HepG2 (cell line): ENCODE measurements at regions not wholly inside any gene's neighbourhood (a gene's known extent, or its start where the extent isn't known, plus 50 kb on each side); places are given as distances from the start of the nearest gene placed in this dataset.

ENCODE experiments used
- ATAC-seq: fragments of 200-7000 bp; cut with Tn5 transposase; 3 replicates; pipeline ENCODE4 v1.9.1; 2020; ENCODE audit warnings: mild to moderate bottlenecking, moderate library complexity
- BruUV-seq: library from RNA; stranded (reverse); fragments of 400-500 nt; replicated peaks from 2 replicates; lab custom pipeline; 2021; lab: Mats Ljungman, UMichigan
- CTCF ChIA-PET: fragments of 300-600 bp; formaldehyde crosslinking; extraction: SDS; loops from one replicate; lab custom pipeline; 2021; ENCODE audit warnings: low total read pairs, inconsistent platforms, low intra/inter-chr PET ratio; lab: Yijun Ruan, JAX
- POLR2A ChIA-PET: fragments of 350-600 bp; sonication (Branson Sonifier 250); formaldehyde crosslinking; loops from one replicate; lab custom pipeline; 2020; ENCODE audit warnings: antibody characterized with exemption, inconsistent platforms; lab: Yijun Ruan, JAX
- DNase-seq: peaks from one replicate; pipeline ENCODE4 v3.0.0-alpha.2; 2015; ENCODE audit warnings: low spot score
- FAIRE-seq: peaks from 3 replicates; lab custom pipeline; 2011; peaks lifted over from hg19 to GRCh38; lab: Jason Lieb, UNC
- H2AFZ ChIP-seq: one replicate; pipeline ENCODE4 v1.6.1; 2011; ENCODE audit warnings: low read length, inconsistent platforms
- H3K27ac ChIP-seq: fragments of 300-600 bp; 3 replicates; pipeline ENCODE4 v1.8.0; 2011; ENCODE audit warnings: mixed run types, mild to moderate bottlenecking, mixed read lengths, low read length, inconsistent platforms; ENCODE audit not compliant: insufficient read depth; ENCODE audit errors: extremely low read length
- H3K27me3 ChIP-seq, 2 experiments: fragments of 200-600 bp in 1 of 2; 2 replicates in 1 of 2; 3 replicates in 1 of 2; pipeline versions ENCODE4 v1.6.0 to v1.8.0; 2011; ENCODE audit warnings: low read length in 2 of 2, mild to moderate bottlenecking in 2 of 2, moderate library complexity in 2 of 2, inconsistent platforms in 1 of 2; ENCODE audit not compliant: insufficient read depth in 2 of 2, control insufficient read depth in 1 of 2
- H3K36me3 ChIP-seq, 2 experiments: fragments of 200-600 bp in 1 of 2; replicated peaks in 1 of 2; 2 replicates in 1 of 2; 3 replicates in 1 of 2; pipeline versions ENCODE4 v1.5.1 to v1.8.0; 2011; ENCODE audit warnings: low read length in 2 of 2, inconsistent platforms in 1 of 2; ENCODE audit not compliant: insufficient read depth in 2 of 2, control insufficient read depth in 1 of 2
- H3K4me1 ChIP-seq: 2 replicates; pipeline ENCODE4 v1.5.1; 2012; ENCODE audit warnings: low read length, inconsistent platforms; ENCODE audit not compliant: insufficient read depth
- H3K4me2 ChIP-seq: 2 replicates; pipeline ENCODE4 v1.6.0; 2011; ENCODE audit warnings: low read depth, low read length, inconsistent platforms
- H3K4me3 ChIP-seq, 3 experiments: fragments of 200-600 bp in 1 of 3; sonication (generic), shearing (Covaris generic) in 1 of 3; replicated peaks in 1 of 3; 2 replicates each; pipeline ENCODE4 v1.5.1; 2011 to 2016; ENCODE audit warnings: low read length in 3 of 3, inconsistent platforms in 2 of 3, low read depth in 2 of 3, mild to moderate bottlenecking in 2 of 3, control low read depth in 1 of 3, mixed read lengths in 1 of 3; ENCODE audit not compliant: insufficient read depth in 1 of 3
- H3K79me2 ChIP-seq: one replicate; pipeline ENCODE4 v1.6.1; 2011; ENCODE audit warnings: low read length, inconsistent platforms; ENCODE audit not compliant: insufficient read depth
- H3K9ac ChIP-seq: 2 replicates; pipeline ENCODE4 v1.6.0; 2011; ENCODE audit warnings: mild to moderate bottlenecking, low read depth, low read length, inconsistent platforms; ENCODE audit not compliant: insufficient read depth
- H3K9me3 ChIP-seq: 2 replicates; pipeline ENCODE4 v1.5.1; 2012; ENCODE audit warnings: mild to moderate bottlenecking, low read length
- H4K20me1 ChIP-seq: 2 replicates; pipeline ENCODE4 v1.6.0; 2011; ENCODE audit warnings: inconsistent platforms, mild to moderate bottlenecking, low read length, moderate library complexity; ENCODE audit not compliant: insufficient read depth
- AFF4 ChIP-seq: sonication (generic); formaldehyde crosslinking; IDR thresholded peaks from 2 replicates; pipeline ENCODE4 v1.4.0; 2020; ENCODE audit warnings: missing genetic modification reagents
- DR1 ChIP-seq: sonication (generic); formaldehyde crosslinking; IDR thresholded peaks from 2 replicates; pipeline ENCODE4 v1.8.0; 2021; ENCODE audit warnings: mild to moderate bottlenecking, missing genetic modification reagents, inconsistent platforms
- NR1H2 ChIP-seq: sonication (generic); formaldehyde crosslinking; IDR thresholded peaks from 2 replicates; pipeline ENCODE4 v1.8.1; 2022; ENCODE audit warnings: low read depth, missing genetic modification reagents, borderline replicate concordance
- POGZ ChIP-seq: sonication (generic); formaldehyde crosslinking; IDR thresholded peaks from 2 replicates; pipeline ENCODE4 v1.4.0; 2020; ENCODE audit warnings: mild to moderate bottlenecking, missing genetic modification reagents
- SIX1 ChIP-seq: sonication (generic); formaldehyde crosslinking; IDR thresholded peaks from 2 replicates; pipeline ENCODE4 v1.4.0; 2020; ENCODE audit warnings: missing genetic modification reagents, borderline replicate concordance
- TBP ChIP-seq: sonication (generic); formaldehyde crosslinking; IDR thresholded peaks from 2 replicates; pipeline ENCODE4 v1.5.0; 2020; ENCODE audit warnings: missing genetic modification reagents
- TEAD2 ChIP-seq: sonication (generic); formaldehyde crosslinking; IDR thresholded peaks from 2 replicates; pipeline ENCODE4 v1.9.0; 2021; ENCODE audit warnings: missing genetic modification reagents
- U2AF1 ChIP-seq: fragments of 200-400 bp; formaldehyde crosslinking; optimal IDR thresholded peaks from 2 replicates; pipeline ENCODE3; 2017; ENCODE audit warnings: mild to moderate bottlenecking, low read depth, low read length
- ZNF263 ChIP-seq: sonication (generic); formaldehyde crosslinking; IDR thresholded peaks from 2 replicates; pipeline ENCODE4 v1.4.0; 2020; ENCODE audit warnings: missing genetic modification reagents
- ZNF34 ChIP-seq: sonication (generic); formaldehyde crosslinking; IDR thresholded peaks from 2 replicates; pipeline ENCODE4 v1.4.0; 2020; ENCODE audit warnings: mild to moderate bottlenecking, missing genetic modification reagents, borderline replicate concordance
- ZNF350 ChIP-seq: sonication (generic); formaldehyde crosslinking; IDR thresholded peaks from 2 replicates; pipeline ENCODE4 v1.4.0; 2020; ENCODE audit warnings: mild to moderate bottlenecking, low read depth, missing genetic modification reagents, borderline replicate concordance
- ZNF883 ChIP-seq: sonication (generic); formaldehyde crosslinking; IDR thresholded peaks from 2 replicates; pipeline ENCODE4 v1.5.1; 2020; ENCODE audit warnings: mild to moderate bottlenecking, missing genetic modification reagents; ENCODE audit errors: not compliant biosample characterization
- WGBS: methylation state at CpG from one replicate; pipeline ENCODE4 v1.1.6; 2017; ENCODE audit warnings: low lambda C conversion rate; 5-methylcytosine and 5-hydroxymethylcytosine counted together
- in situ Hi-C: cut with HindIII; loops from 2 replicates; pipeline ENCODE4 v1.10.0; 2017; ENCODE audit warnings: low pct_unique_long_range_greater_than_20kb; ENCODE audit not compliant: extremely low pct_ligation_motif_present
- intact Hi-C: fragments of 100-400 bp; cut with micrococcal nuclease; formaldehyde crosslinking; loops from one replicate; pipeline ENCODE4 v1.10.0; 2022; ENCODE audit not compliant: unreplicated experiment
- TF ChIP-seq, protein P1 (sequence below): sonication (generic); formaldehyde crosslinking; IDR thresholded peaks from 2 replicates; pipeline ENCODE4 v1.4.0; 2020; ENCODE audit warnings: missing genetic modification reagents
- TF ChIP-seq, protein P2 (sequence below): sonication (generic); formaldehyde crosslinking; IDR thresholded peaks from 2 replicates; pipeline ENCODE4 v1.9.0; 2021; ENCODE audit warnings: missing genetic modification reagents, borderline replicate concordance
- TF ChIP-seq, protein P3 (sequence below): sonication (generic); formaldehyde crosslinking; conservative IDR thresholded peaks from 2 replicates; pipeline ENCODE4 v1.5.0; 2020; ENCODE audit warnings: missing genetic modification reagents

DNA sequence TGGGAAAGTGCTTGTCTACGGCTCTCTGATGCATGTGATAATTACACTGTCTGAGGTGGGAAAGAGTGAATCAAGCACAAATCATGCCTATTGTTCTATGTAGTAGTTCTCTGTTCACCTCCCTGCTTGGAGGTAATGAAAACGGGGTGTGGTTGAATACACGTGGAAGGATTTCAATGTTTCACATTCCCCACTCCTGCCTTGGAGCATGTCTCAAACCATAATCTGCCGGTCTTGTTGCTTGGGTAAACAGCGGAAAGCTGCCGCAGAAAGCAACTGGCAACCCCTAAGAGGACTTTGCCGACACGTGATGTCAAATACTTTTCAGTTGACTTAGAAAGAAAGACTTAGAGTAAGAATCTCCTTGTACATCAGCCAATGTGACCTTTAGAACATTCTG, 63.5 kb upstream of the MOCS2 start:
- DNase-seq (no peak), ATAC-seq (no peak), FAIRE-seq (no peak)
- no peak overlapping the region for H3K9ac ChIP-seq
- in situ Hi-C loops (loop anchor here (10.0 kb wide), 1 partner anchor 1052 kb away; no protein-coding TSS in a partner anchor), intact Hi-C loops (loop anchor here (5.0 kb wide), 1 partner anchor 254 kb away; no protein-coding TSS in a partner anchor)
- no peaks in the 10 kb centered on the region for H3K79me2 ChIP-seq
- POLR2A ChIA-PET = no interaction called here
- no peak overlapping the region for H3K27ac ChIP-seq
- H3K4me2 ChIP-seq = no peak overlapping the region
- no peaks in the 10 kb centered on the region; a peak in 2 of 5 replicates for H3K27me3 ChIP-seq
- no peak overlapping the region for H2AFZ ChIP-seq
- BruUV-seq = no TSS peak
- H3K4me3 ChIP-seq = no peak overlapping the region
- CTCF ChIA-PET = no interaction called here
- no peaks in the 10 kb centered on the region for H3K9me3 ChIP-seq
- WGBS = 40% methylated on average over 8 of the region's 8 CpGs
- H3K36me3 ChIP-seq = no peaks in the 10 kb centered on the region
- H4K20me1 ChIP-seq = no peaks in the 10 kb centered on the region
- no peaks in the 10 kb centered on the region for H3K4me1 ChIP-seq
- TF ChIP-seq ZNF350 (no peak), ZNF34 (no peak), TEAD2 (CRISPR knock-in tag) (no peak), ZNF883 (CRISPR knock-in tag) (no peak), TBP (CRISPR knock-in tag) (no peak), NR1H2 (CRISPR knock-in tag) (no peak), POGZ (CRISPR knock-in tag) (no peak), SIX1 (CRISPR knock-in tag) (no peak), ZNF263 (CRISPR knock-in tag) (no peak), DR1 (CRISPR knock-in tag) (no peak), U2AF1 (no peak), AFF4 (no peak)
- TF ChIP-seq, protein P1, sequence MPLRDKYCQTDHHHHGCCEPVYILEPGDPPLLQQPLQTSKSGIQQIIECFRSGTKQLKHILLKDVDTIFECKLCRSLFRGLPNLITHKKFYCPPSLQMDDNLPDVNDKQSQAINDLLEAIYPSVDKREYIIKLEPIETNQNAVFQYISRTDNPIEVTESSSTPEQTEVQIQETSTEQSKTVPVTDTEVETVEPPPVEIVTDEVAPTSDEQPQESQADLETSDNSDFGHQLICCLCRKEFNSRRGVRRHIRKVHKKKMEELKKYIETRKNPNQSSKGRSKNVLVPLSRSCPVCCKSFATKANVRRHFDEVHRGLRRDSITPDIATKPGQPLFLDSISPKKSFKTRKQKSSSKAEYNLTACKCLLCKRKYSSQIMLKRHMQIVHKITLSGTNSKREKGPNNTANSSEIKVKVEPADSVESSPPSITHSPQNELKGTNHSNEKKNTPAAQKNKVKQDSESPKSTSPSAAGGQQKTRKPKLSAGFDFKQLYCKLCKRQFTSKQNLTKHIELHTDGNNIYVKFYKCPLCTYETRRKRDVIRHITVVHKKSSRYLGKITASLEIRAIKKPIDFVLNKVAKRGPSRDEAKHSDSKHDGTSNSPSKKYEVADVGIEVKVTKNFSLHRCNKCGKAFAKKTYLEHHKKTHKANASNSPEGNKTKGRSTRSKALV (CRISPR knock-in tag) = no peak
- TF ChIP-seq, protein P2, sequence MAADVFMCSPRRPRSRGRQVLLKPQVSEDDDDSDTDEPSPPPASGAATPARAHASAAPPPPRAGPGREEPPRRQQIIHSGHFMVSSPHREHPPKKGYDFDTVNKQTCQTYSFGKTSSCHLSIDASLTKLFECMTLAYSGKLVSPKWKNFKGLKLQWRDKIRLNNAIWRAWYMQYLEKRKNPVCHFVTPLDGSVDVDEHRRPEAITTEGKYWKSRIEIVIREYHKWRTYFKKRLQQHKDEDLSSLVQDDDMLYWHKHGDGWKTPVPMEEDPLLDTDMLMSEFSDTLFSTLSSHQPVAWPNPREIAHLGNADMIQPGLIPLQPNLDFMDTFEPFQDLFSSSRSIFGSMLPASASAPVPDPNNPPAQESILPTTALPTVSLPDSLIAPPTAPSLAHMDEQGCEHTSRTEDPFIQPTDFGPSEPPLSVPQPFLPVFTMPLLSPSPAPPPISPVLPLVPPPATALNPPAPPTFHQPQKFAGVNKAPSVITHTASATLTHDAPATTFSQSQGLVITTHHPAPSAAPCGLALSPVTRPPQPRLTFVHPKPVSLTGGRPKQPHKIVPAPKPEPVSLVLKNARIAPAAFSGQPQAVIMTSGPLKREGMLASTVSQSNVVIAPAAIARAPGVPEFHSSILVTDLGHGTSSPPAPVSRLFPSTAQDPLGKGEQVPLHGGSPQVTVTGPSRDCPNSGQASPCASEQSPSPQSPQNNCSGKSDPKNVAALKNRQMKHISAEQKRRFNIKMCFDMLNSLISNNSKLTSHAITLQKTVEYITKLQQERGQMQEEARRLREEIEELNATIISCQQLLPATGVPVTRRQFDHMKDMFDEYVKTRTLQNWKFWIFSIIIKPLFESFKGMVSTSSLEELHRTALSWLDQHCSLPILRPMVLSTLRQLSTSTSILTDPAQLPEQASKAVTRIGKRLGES = no peak
- TF ChIP-seq, protein P3, sequence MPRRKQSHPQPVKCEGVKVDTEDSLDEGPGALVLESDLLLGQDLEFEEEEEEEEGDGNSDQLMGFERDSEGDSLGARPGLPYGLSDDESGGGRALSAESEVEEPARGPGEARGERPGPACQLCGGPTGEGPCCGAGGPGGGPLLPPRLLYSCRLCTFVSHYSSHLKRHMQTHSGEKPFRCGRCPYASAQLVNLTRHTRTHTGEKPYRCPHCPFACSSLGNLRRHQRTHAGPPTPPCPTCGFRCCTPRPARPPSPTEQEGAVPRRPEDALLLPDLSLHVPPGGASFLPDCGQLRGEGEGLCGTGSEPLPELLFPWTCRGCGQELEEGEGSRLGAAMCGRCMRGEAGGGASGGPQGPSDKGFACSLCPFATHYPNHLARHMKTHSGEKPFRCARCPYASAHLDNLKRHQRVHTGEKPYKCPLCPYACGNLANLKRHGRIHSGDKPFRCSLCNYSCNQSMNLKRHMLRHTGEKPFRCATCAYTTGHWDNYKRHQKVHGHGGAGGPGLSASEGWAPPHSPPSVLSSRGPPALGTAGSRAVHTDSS = no peak
